Hepatocyte (in vitro differentiated cells): ENCODE measurements at regions not wholly inside any gene's neighbourhood (a gene's known extent, or its start where the extent isn't known, plus 50 kb on each side); places are given as distances from the start of the nearest gene placed in this dataset.

ENCODE experiments used
- DNase-seq: peaks from one replicate; pipeline ENCODE4 v3.0.0-alpha.2; 2016; ENCODE audit warnings: low spot score
- H2AFZ ChIP-seq: fragments of 200-600 bp; sonication (generic); 2 replicates; pipeline ENCODE4 v1.6.0; 2016; ENCODE audit warnings: antibody characterized with exemption, mild to moderate bottlenecking
- H3K27ac ChIP-seq: fragments of 200-600 bp; sonication (generic); 2 replicates; pipeline ENCODE4 v1.5.1; 2016; ENCODE audit warnings: mild to moderate bottlenecking
- H3K27me3 ChIP-seq: fragments of 200-600 bp; sonication (generic); 2 replicates; pipeline ENCODE4 v1.6.1; 2016
- H3K36me3 ChIP-seq: fragments of 200-600 bp; sonication (generic); replicated peaks from 2 replicates; pipeline ENCODE4 v1.5.1; 2016; ENCODE audit warnings: low read depth; ENCODE audit not compliant: insufficient read depth
- H3K4me1 ChIP-seq: fragments of 200-600 bp; sonication (generic); 2 replicates; pipeline ENCODE4 v1.5.1; 2016; ENCODE audit warnings: mild to moderate bottlenecking, moderate library complexity; ENCODE audit not compliant: insufficient read depth
- H3K4me2 ChIP-seq: fragments of 200-600 bp; sonication (generic); 2 replicates; pipeline ENCODE4 v1.6.0; 2016
- H3K4me3 ChIP-seq: fragments of 200-600 bp; sonication (generic); 2 replicates; pipeline ENCODE4 v1.5.1; 2016; ENCODE audit warnings: mild to moderate bottlenecking
- H3K79me2 ChIP-seq: fragments of 200-600 bp; sonication (generic); 2 replicates; pipeline ENCODE4 v1.6.0; 2017; ENCODE audit warnings: mild to moderate bottlenecking
- H3K9me2 ChIP-seq: fragments of 200-600 bp; sonication (generic); replicated peaks from 2 replicates; pipeline ENCODE4 v1.6.0; 2017; ENCODE audit warnings: mild to moderate bottlenecking; ENCODE audit not compliant: insufficient read depth
- H3K9me3 ChIP-seq: fragments of 200-600 bp; sonication (generic); 2 replicates; pipeline ENCODE4 v1.5.1; 2016; ENCODE audit warnings: low read depth, mild to moderate bottlenecking
- H4K20me1 ChIP-seq: fragments of 200-600 bp; sonication (generic); 2 replicates; pipeline ENCODE4 v1.6.0; 2016; ENCODE audit warnings: mild to moderate bottlenecking; ENCODE audit not compliant: insufficient read depth, poor library complexity, severe bottlenecking
- EZH2 ChIP-seq: fragments of 200-600 bp; sonication (generic); IDR thresholded peaks from 2 replicates; pipeline ENCODE4 v1.6.1; 2016; ENCODE audit warnings: antibody characterized with exemption, mild to moderate bottlenecking, borderline replicate concordance
- EZH2phosphoT487 ChIP-seq: fragments of 200-600 bp; sonication (generic); IDR thresholded peaks from one replicate; pipeline ENCODE4 v1.6.1; 2018; ENCODE audit warnings: antibody characterized with exemption, mild to moderate bottlenecking, low read depth, moderate library complexity; ENCODE audit not compliant: unreplicated experiment, severe bottlenecking
- WGBS: methylation state at CpG from one replicate; pipeline ENCODE4 v1.1.6; 2016; ENCODE audit warnings: low lambda C conversion rate; ENCODE audit errors: missing lambda C conversion rate; 5-methylcytosine and 5-hydroxymethylcytosine counted together
- TF ChIP-seq, protein P1 (sequence below): fragments of 200-600 bp; sonication (generic); IDR thresholded peaks from 2 replicates; pipeline ENCODE4 v1.5.1; 2016; ENCODE audit warnings: antibody characterized with exemption, mild to moderate bottlenecking; ENCODE audit not compliant: poor library complexity

DNA sequence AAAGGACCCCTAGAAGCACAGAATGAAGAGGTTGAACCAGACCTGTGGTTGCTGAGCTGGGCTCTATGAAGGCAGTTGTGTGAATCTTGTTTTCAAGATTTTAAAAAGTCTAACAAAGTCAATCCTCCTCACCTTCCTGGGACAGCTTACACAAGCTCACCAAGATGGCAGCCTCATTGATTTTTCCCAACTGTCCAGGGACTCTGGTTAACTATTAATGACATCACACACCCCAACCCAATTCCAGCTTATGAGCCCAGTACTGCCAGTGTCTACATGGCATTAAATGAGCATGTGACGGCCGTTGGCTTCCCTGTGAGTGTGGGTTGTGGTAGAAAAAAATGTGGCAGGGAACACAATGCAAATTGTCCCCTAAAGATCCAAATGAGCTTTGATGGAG is 137.0 kb downstream of the CHST1 start:
- Histone ChIP-seq H2AFZ (no peak overlapping the region), H3K27me3 (peaks cover 2% of the 10 kb centered on the region), H3K36me3 (no peaks in the 10 kb centered on the region), H3K27ac (no peak overlapping the region), H3K4me3 (no peak overlapping the region), H3K9me3 (no peaks in the 10 kb centered on the region), H3K9me2 (no peaks in the 10 kb centered on the region), H4K20me1 (no peaks in the 10 kb centered on the region), H3K4me2 (no peak overlapping the region), H3K4me1 (no peaks in the 10 kb centered on the region), H3K79me2 (no peaks in the 10 kb centered on the region)
- WGBS: 91% methylated on average over 2 of the region's 2 CpGs
- DNase-seq: no peak
- TF ChIP-seq EZH2phosphoT487 (no peak), EZH2 (no peak)
- TF ChIP-seq, protein P1, sequence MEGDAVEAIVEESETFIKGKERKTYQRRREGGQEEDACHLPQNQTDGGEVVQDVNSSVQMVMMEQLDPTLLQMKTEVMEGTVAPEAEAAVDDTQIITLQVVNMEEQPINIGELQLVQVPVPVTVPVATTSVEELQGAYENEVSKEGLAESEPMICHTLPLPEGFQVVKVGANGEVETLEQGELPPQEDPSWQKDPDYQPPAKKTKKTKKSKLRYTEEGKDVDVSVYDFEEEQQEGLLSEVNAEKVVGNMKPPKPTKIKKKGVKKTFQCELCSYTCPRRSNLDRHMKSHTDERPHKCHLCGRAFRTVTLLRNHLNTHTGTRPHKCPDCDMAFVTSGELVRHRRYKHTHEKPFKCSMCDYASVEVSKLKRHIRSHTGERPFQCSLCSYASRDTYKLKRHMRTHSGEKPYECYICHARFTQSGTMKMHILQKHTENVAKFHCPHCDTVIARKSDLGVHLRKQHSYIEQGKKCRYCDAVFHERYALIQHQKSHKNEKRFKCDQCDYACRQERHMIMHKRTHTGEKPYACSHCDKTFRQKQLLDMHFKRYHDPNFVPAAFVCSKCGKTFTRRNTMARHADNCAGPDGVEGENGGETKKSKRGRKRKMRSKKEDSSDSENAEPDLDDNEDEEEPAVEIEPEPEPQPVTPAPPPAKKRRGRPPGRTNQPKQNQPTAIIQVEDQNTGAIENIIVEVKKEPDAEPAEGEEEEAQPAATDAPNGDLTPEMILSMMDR: no peak

DNA sequence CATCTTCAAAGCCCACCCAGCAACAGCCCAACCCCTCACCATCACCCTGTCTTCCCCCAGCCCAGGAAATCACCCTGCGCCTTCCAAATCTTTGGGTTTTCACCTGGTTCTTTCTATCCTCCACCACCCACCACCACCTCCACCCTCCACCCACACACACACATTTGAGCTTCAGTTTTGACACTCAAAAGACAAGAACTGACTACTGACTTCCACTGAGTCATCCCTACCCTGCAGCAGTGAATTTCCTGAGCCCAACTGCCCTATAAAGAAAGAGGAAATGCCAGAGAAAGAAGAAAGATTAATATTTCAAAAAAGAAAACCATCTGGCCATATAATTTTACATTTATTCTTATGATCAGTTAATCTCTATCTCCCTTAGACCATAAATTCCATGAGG is 137.5 kb downstream of the CHST1 start:
- DNase-seq: no peak
- Histone ChIP-seq H3K4me3 (no peak overlapping the region), H3K9me3 (no peaks in the 10 kb centered on the region), H3K27me3 (peaks cover 2% of the 10 kb centered on the region), H3K79me2 (no peaks in the 10 kb centered on the region), H2AFZ (no peak overlapping the region), H4K20me1 (no peaks in the 10 kb centered on the region), H3K9me2 (no peaks in the 10 kb centered on the region), H3K4me2 (no peak overlapping the region), H3K27ac (no peak overlapping the region), H3K36me3 (no peaks in the 10 kb centered on the region), H3K4me1 (no peaks in the 10 kb centered on the region)
- 100% methylated on average over 1 of the region's 1 CpG for WGBS
- TF ChIP-seq EZH2: no peak
- TF ChIP-seq, protein P1: no peak
- TF ChIP-seq EZH2phosphoT487: no peak

DNA sequence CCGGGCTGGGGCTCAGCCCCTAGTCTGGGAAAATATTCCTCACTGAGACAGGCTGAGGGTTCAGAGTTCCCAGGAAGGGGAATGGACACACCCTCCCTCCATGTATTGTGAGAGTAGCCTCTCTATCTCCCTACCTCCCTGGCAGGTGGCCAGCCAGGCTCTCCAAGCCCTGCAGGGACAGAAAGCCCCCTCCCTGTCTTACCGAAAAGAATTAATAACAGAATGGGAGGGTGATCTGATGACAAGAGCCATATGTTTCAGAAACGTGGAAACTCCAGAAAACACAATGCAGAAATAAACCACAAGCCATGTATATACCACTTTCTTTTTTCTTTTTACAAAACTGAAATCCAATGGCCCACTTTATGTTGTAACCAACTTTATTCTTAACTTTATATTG is 140.0 kb downstream of the CHST1 start:
- Histone ChIP-seq H3K4me2 (no peak overlapping the region), H3K4me3 (no peak overlapping the region), H3K36me3 (no peaks in the 10 kb centered on the region), H3K9me2 (no peaks in the 10 kb centered on the region), H4K20me1 (no peaks in the 10 kb centered on the region), H3K27me3 (peaks cover 2% of the 10 kb centered on the region), H3K4me1 (no peaks in the 10 kb centered on the region), H2AFZ (no peak overlapping the region), H3K79me2 (no peaks in the 10 kb centered on the region), H3K9me3 (no peaks in the 10 kb centered on the region), H3K27ac (no peak overlapping the region)
- WGBS: 70% methylated on average over 3 of the region's 3 CpGs
- TF ChIP-seq, protein P1: no peak
- TF ChIP-seq EZH2: no peak
- TF ChIP-seq EZH2phosphoT487: no peak
- peak; percentile 40 for DNase-seq

DNA sequence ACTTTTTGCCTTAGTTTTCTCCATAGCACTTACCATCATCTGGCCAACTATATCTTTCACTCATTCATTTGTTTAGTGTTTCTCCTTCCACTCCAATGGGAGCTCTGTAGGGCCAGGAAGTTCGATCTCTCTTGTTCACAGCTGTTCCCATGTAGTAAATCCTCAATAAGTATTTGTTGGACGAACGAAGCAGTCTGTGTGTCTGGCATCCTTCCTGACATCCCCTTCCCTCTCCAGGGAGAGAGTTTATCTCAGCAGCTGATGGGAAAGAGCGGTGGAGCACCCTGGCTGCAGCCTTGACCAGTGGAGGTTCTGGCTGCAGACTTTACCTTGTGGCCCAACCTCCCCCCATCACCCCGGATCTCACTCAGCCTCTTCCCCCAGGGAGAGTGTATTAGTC is 141.7 kb downstream of the CHST1 start:
- no peak for DNase-seq
- H2AFZ ChIP-seq: no peak overlapping the region
- H3K36me3 ChIP-seq: no peaks in the 10 kb centered on the region
- TF ChIP-seq EZH2phosphoT487 (no peak), EZH2 (no peak)
- TF ChIP-seq, protein P1: no peak
- H3K27ac ChIP-seq: no peak overlapping the region
- 54% methylated on average over 5 of the region's 5 CpGs for WGBS
- no peaks in the 10 kb centered on the region for H3K27me3 ChIP-seq
- no peak overlapping the region for H3K4me3 ChIP-seq
- H4K20me1 ChIP-seq: no peaks in the 10 kb centered on the region
- no peak overlapping the region for H3K4me2 ChIP-seq
- H3K9me3 ChIP-seq: no peaks in the 10 kb centered on the region
- no peaks in the 10 kb centered on the region for H3K79me2 ChIP-seq
- H3K4me1 ChIP-seq: no peaks in the 10 kb centered on the region
- H3K9me2 ChIP-seq: no peaks in the 10 kb centered on the region
